Type B pancreatic cell (in vitro differentiated cells): ENCODE measurements at regions not wholly inside any gene's neighbourhood (a gene's known extent, or its start where the extent isn't known, plus 50 kb on each side); places are given as distances from the start of the nearest gene placed in this dataset.

Source experiments
- DNase-seq: peaks from one replicate; pipeline ENCODE4 v3.0.0; 2021; ENCODE audit warnings: mixed read lengths; ENCODE audit not compliant: unreplicated experiment; ENCODE audit errors: extremely low spot score
- H3K27ac Mint-ChIP-seq: 2 replicates; pipeline ENCODE4 v1.8.0; 2021; ENCODE audit warnings: mild to moderate bottlenecking, mixed read lengths
- H3K27me3 Mint-ChIP-seq: 2 replicates; pipeline ENCODE4 v1.8.0; 2021; ENCODE audit warnings: mixed read lengths
- H3K36me3 Mint-ChIP-seq: 2 replicates; pipeline ENCODE4 v1.8.0; 2021; ENCODE audit warnings: mixed read lengths
- H3K4me1 Mint-ChIP-seq: one replicate; pipeline ENCODE4 v1.8.0; 2021; ENCODE audit warnings: mixed read lengths; ENCODE audit not compliant: unreplicated experiment
- H3K4me3 Mint-ChIP-seq: 2 replicates; pipeline ENCODE4 v1.8.0; 2021; ENCODE audit warnings: mild to moderate bottlenecking, mixed read lengths
- H3K9me3 Mint-ChIP-seq: 2 replicates; pipeline ENCODE4 v1.8.0; 2021; ENCODE audit warnings: mixed read lengths
- CTCF ChIP-seq: fragments of 200-600 bp; sonication (generic); conservative IDR thresholded peaks from 2 replicates; pipeline ENCODE4 v1.5.0; 2021; ENCODE audit warnings: antibody characterized with exemption, mild to moderate bottlenecking

- Mint-ChIP-seq H3K27ac (no peak overlapping the region), H3K9me3 (peaks cover 19% of the 10 kb centered on the region), H3K36me3 (no peaks in the 10 kb centered on the region), H3K4me3 (no peak overlapping the region), H3K27me3 (peaks cover 2% of the 10 kb centered on the region), H3K4me1 (peaks cover 6% of the 10 kb centered on the region)
- DNase-seq = no peak
- TF ChIP-seq CTCF = no peak
These were observed 113.9 kb upstream of the UBL3 start for GRCh38 chr13:29964181-29964845.

- no peak for TF ChIP-seq CTCF
- no peak overlapping the region for H3K27ac Mint-ChIP-seq
- peaks cover 13% of the 10 kb centered on the region for H3K9me3 Mint-ChIP-seq
- DNase-seq = no peak
- no peaks in the 10 kb centered on the region for H3K36me3 Mint-ChIP-seq
- peaks cover 7% of the 10 kb centered on the region for H3K4me1 Mint-ChIP-seq
- H3K4me3 Mint-ChIP-seq = no peak overlapping the region
- peaks cover 2% of the 10 kb centered on the region for H3K27me3 Mint-ChIP-seq
These were observed 112.7 kb upstream of the UBL3 start for GRCh38 chr13:29963089-29963488.

GRCh38 chr13:29961036-29961670, 110.7 kb upstream of the UBL3 start:
- no peak overlapping the region for H3K27ac Mint-ChIP-seq
- peaks cover 13% of the 10 kb centered on the region for H3K4me1 Mint-ChIP-seq
- H3K36me3 Mint-ChIP-seq = no peaks in the 10 kb centered on the region
- no peak overlapping the region for H3K4me3 Mint-ChIP-seq
- no peak for TF ChIP-seq CTCF
- DNase-seq = no peak
- H3K9me3 Mint-ChIP-seq = peaks cover 13% of the 10 kb centered on the region
- peaks cover 6% of the 10 kb centered on the region for H3K27me3 Mint-ChIP-seq

GRCh38 chr13:29959603-29960002, 109.2 kb upstream of the UBL3 start:
- DNase-seq = no peak
- H3K27me3 Mint-ChIP-seq = peaks cover 6% of the 10 kb centered on the region
- H3K4me1 Mint-ChIP-seq = peaks cover 13% of the 10 kb centered on the region
- no peak for TF ChIP-seq CTCF
- H3K9me3 Mint-ChIP-seq = peaks cover 11% of the 10 kb centered on the region
- no peaks in the 10 kb centered on the region for H3K36me3 Mint-ChIP-seq
- H3K27ac Mint-ChIP-seq = no peak overlapping the region
- no peak overlapping the region for H3K4me3 Mint-ChIP-seq

GRCh38 chr13:29959086-29959485, 108.7 kb upstream of the UBL3 start:
- H3K9me3 Mint-ChIP-seq = peaks cover 6% of the 10 kb centered on the region
- peaks cover 13% of the 10 kb centered on the region for H3K4me1 Mint-ChIP-seq
- TF ChIP-seq CTCF = no peak
- no peak overlapping the region for H3K27ac Mint-ChIP-seq
- no peak overlapping the region for H3K4me3 Mint-ChIP-seq
- H3K27me3 Mint-ChIP-seq = peaks cover 6% of the 10 kb centered on the region
- no peak for DNase-seq
- H3K36me3 Mint-ChIP-seq = no peaks in the 10 kb centered on the region
